SU-DHL-6 (cell line): ENCODE measurements at regions not wholly inside any gene's neighbourhood (a gene's known extent, or its start where the extent isn't known, plus 50 kb on each side); places are given as distances from the start of the nearest gene placed in this dataset.

Experiments used
- H2AFZ ChIP-seq: fragments of 200-600 bp; sonication (generic); 2 replicates; pipeline ENCODE4 v1.6.1; 2014; ENCODE audit warnings: low read depth, mild to moderate bottlenecking, moderate library complexity, mixed read lengths, antibody characterized with exemption, low read length; ENCODE audit not compliant: severe bottlenecking
- H3F3A ChIP-seq: fragments of 200-600 bp; shearing (Covaris generic); 2 replicates; pipeline ENCODE4 v1.6.0; 2016; ENCODE audit warnings: antibody characterized with exemption, mild to moderate bottlenecking; ENCODE audit not compliant: insufficient read depth
- H3K27ac ChIP-seq: fragments of 200-600 bp; sonication (generic); 2 replicates; pipeline ENCODE4 v1.5.1; 2016; ENCODE audit warnings: low read depth, mild to moderate bottlenecking, low read length, moderate library complexity, mixed read lengths
- H3K27me3 ChIP-seq: fragments of 200-600 bp; sonication (generic), shearing (Covaris generic); 2 replicates; pipeline ENCODE4 v1.6.0; 2014; ENCODE audit warnings: mild to moderate bottlenecking, low read length
- H3K36me3 ChIP-seq: fragments of 200-600 bp; sonication (generic); 2 replicates; pipeline ENCODE4 v1.6.1; 2014; ENCODE audit warnings: mild to moderate bottlenecking, low read length, mixed read lengths
- H3K4me2 ChIP-seq: fragments of 300-600, 200-600 bp; shearing (Covaris generic), sonication (generic); 2 replicates; pipeline ENCODE4 v1.6.0; 2014; ENCODE audit warnings: low read length, low read depth, mild to moderate bottlenecking; ENCODE audit not compliant: poor library complexity, severe bottlenecking
- H3K4me3 ChIP-seq: fragments of 200-600 bp; sonication (generic); 2 replicates; pipeline ENCODE4 v1.5.1; 2014; ENCODE audit warnings: antibody characterized with exemption, low read length, mild to moderate bottlenecking, mixed read lengths; ENCODE audit not compliant: insufficient read depth, poor library complexity, severe bottlenecking
- H3K79me2 ChIP-seq: fragments of 200-600 bp; sonication (generic); 2 replicates; pipeline ENCODE4 v1.6.1; 2014; ENCODE audit warnings: mild to moderate bottlenecking, low read length, moderate library complexity; ENCODE audit not compliant: insufficient read depth
- H3K9ac ChIP-seq: fragments of 200-600 bp; sonication (generic); 2 replicates; pipeline ENCODE4 v1.7.0; 2014; ENCODE audit warnings: mild to moderate bottlenecking, low read length
- H3K9me2 ChIP-seq: fragments of 200-600 bp; sonication (generic); replicated peaks from 2 replicates; pipeline ENCODE4 v1.6.1; 2014; ENCODE audit warnings: low read length; ENCODE audit not compliant: insufficient read depth
- H3K9me3 ChIP-seq: fragments of 200-600 bp; sonication (generic); 2 replicates; pipeline ENCODE4 v1.6.1; 2014; ENCODE audit warnings: low read length, mixed read lengths; ENCODE audit not compliant: insufficient read depth
- H4K20me1 ChIP-seq: fragments of 200-600 bp; sonication (generic); 2 replicates; pipeline ENCODE4 v1.6.1; 2014; ENCODE audit warnings: low read depth, mild to moderate bottlenecking, antibody characterized with exemption, low read length, moderate library complexity, mixed read lengths
- EZH2phosphoT487 ChIP-seq: fragments of 200-600 bp; sonication (generic), shearing (Covaris generic); conservative IDR thresholded peaks from 2 replicates; pipeline ENCODE4 v1.6.1; 2018; ENCODE audit warnings: mild to moderate bottlenecking, antibody characterized with exemption, low read length, moderate library complexity, mixed read lengths
- TF ChIP-seq, protein P1 (sequence below): fragments of 200-600 bp; sonication (generic); IDR thresholded peaks from one replicate; pipeline ENCODE4 v1.5.1; 2017; ENCODE audit warnings: antibody characterized with exemption, mild to moderate bottlenecking, low read length, moderate library complexity; ENCODE audit not compliant: insufficient read depth, poor library complexity, severe bottlenecking

DNA sequence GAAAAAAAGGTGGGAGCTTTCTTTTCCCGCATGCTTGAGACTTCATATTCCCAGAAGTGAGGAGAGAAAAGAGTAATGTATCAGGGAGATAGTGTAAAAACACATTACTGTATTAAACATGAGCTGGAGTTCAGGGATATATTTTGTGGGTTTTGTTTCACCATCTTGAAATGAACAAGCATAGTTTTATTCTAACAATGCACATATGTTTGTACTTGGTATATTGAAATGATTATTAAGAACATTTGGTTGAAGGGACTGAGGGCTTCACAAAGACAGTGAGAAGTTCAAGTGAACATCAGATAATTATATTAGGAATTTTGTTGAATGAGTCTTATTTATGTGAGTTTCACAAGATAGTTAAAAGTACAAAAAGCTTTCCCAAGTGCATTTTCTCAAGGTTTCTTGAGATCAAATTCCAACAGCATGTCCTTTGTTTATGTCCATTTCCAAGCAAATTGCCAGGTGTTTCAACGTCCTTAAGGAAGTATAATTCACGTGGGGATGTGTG lies 368.8 kb downstream of the ANKRD50 start:
- no peaks in the 10 kb centered on the region for H3K9me2 ChIP-seq
- H3K9me3 ChIP-seq: no peaks in the 10 kb centered on the region
- TF ChIP-seq EZH2phosphoT487: no peak
- TF ChIP-seq, protein P1, sequence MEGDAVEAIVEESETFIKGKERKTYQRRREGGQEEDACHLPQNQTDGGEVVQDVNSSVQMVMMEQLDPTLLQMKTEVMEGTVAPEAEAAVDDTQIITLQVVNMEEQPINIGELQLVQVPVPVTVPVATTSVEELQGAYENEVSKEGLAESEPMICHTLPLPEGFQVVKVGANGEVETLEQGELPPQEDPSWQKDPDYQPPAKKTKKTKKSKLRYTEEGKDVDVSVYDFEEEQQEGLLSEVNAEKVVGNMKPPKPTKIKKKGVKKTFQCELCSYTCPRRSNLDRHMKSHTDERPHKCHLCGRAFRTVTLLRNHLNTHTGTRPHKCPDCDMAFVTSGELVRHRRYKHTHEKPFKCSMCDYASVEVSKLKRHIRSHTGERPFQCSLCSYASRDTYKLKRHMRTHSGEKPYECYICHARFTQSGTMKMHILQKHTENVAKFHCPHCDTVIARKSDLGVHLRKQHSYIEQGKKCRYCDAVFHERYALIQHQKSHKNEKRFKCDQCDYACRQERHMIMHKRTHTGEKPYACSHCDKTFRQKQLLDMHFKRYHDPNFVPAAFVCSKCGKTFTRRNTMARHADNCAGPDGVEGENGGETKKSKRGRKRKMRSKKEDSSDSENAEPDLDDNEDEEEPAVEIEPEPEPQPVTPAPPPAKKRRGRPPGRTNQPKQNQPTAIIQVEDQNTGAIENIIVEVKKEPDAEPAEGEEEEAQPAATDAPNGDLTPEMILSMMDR: no peak
- no peaks in the 10 kb centered on the region for H3F3A ChIP-seq
- H3K4me3 ChIP-seq: no peak overlapping the region
- no peaks in the 10 kb centered on the region for H3K36me3 ChIP-seq
- H2AFZ ChIP-seq: no peak overlapping the region
- H3K27ac ChIP-seq: no peak overlapping the region
- H4K20me1 ChIP-seq: no peaks in the 10 kb centered on the region
- no peaks in the 10 kb centered on the region for H3K79me2 ChIP-seq
- H3K27me3 ChIP-seq: no peaks in the 10 kb centered on the region
- no peak overlapping the region for H3K4me2 ChIP-seq
- H3K9ac ChIP-seq: no peak overlapping the region

DNA sequence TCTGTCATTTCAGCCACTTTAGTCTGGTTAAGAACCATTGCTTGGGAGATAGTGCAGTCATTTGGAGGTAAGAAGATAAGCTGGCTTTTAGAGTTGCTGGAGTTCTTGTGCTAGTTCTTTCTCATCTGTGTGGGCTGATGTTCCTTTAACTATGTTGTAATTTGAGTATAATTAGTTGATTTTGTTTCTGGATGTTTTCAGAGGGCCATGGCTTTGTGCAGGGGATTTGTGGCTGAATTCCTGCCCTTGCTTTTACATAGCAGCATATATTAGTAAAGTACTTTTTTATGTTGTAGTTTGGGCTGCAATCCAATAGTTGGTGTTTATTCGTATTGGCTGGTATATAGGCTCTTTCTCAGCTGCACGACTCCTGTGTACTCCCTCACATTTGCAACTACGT lies 339.6 kb downstream of the ANKRD50 start:
- Histone ChIP-seq H3K79me2 (no peaks in the 10 kb centered on the region), H4K20me1 (no peaks in the 10 kb centered on the region), H2AFZ (no peak overlapping the region), H3K9me2 (no peaks in the 10 kb centered on the region), H3K4me3 (no peak overlapping the region), H3K9ac (no peak overlapping the region), H3K36me3 (no peaks in the 10 kb centered on the region), H3K27ac (no peak overlapping the region), H3K9me3 (no peaks in the 10 kb centered on the region), H3K4me2 (no peak overlapping the region), H3K27me3 (no peaks in the 10 kb centered on the region), H3F3A (no peaks in the 10 kb centered on the region)
- TF ChIP-seq EZH2phosphoT487: no peak
- TF ChIP-seq, protein P1: no peak

DNA sequence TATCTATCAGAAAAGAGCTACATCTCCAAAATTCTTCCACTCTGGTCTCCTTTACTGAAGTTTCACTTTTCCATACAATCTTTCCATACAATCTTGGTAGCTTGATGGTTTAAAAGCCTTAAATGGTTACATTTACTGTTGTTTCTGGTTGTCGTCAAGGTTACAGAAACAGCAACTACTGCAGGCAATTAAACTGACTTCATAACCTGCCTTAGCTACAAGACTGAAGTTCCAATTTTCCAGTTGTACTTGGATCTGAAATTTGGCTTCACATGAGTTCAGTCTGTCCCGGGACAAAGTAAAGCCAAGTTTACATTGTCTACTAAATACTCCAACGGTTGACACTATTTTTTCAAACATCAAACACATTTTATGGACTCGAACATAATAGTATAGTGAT lies 326.4 kb downstream of the ANKRD50 start:
- H3K9ac ChIP-seq: no peak overlapping the region
- TF ChIP-seq, protein P1: no peak
- no peak for TF ChIP-seq EZH2phosphoT487
- no peaks in the 10 kb centered on the region for H3K27me3 ChIP-seq
- H3K4me3 ChIP-seq: no peak overlapping the region
- no peak overlapping the region for H3K4me2 ChIP-seq
- no peaks in the 10 kb centered on the region for H3K36me3 ChIP-seq
- H2AFZ ChIP-seq: no peak overlapping the region
- no peaks in the 10 kb centered on the region for H3K79me2 ChIP-seq
- no peaks in the 10 kb centered on the region for H3K9me2 ChIP-seq
- H3F3A ChIP-seq: no peaks in the 10 kb centered on the region
- H3K9me3 ChIP-seq: no peaks in the 10 kb centered on the region
- H4K20me1 ChIP-seq: no peaks in the 10 kb centered on the region
- H3K27ac ChIP-seq: no peak overlapping the region

DNA sequence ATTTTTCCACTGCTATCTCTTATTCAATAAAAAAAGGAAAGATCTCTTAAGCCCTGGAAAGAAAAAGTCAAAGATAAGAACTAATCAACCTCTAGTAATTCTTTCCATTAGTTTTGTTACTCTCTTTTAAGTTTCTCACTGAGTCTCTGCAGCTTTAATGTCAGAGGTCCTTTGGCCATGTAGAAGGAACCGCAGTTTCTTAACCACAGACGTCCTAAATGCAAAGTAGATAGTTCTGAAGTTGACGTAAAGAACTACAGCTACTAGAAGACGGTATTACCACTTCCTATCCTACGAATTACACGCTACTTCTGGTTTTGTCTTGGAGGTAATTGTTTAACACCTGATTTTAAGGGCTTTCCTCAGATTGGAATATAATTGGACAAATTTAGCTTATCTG lies 325.9 kb downstream of the ANKRD50 start:
- H3K4me3 ChIP-seq: no peak overlapping the region
- no peaks in the 10 kb centered on the region for H3K9me3 ChIP-seq
- H3K36me3 ChIP-seq: no peaks in the 10 kb centered on the region
- TF ChIP-seq, protein P1: no peak
- TF ChIP-seq EZH2phosphoT487: no peak
- H3K27me3 ChIP-seq: no peaks in the 10 kb centered on the region
- H4K20me1 ChIP-seq: no peaks in the 10 kb centered on the region
- no peak overlapping the region for H3K4me2 ChIP-seq
- H3K9me2 ChIP-seq: no peaks in the 10 kb centered on the region
- H3F3A ChIP-seq: no peaks in the 10 kb centered on the region
- no peak overlapping the region for H3K9ac ChIP-seq
- no peak overlapping the region for H3K27ac ChIP-seq
- H2AFZ ChIP-seq: no peak overlapping the region
- H3K79me2 ChIP-seq: no peaks in the 10 kb centered on the region
